ENCODE measurements at regions not wholly inside any gene's neighbourhood (a gene's known extent, or its start where the extent isn't known, plus 50 kb on each side); places are given as distances from the start of the nearest gene placed in this dataset.

- TF ChIP-seq, protein P1, sequence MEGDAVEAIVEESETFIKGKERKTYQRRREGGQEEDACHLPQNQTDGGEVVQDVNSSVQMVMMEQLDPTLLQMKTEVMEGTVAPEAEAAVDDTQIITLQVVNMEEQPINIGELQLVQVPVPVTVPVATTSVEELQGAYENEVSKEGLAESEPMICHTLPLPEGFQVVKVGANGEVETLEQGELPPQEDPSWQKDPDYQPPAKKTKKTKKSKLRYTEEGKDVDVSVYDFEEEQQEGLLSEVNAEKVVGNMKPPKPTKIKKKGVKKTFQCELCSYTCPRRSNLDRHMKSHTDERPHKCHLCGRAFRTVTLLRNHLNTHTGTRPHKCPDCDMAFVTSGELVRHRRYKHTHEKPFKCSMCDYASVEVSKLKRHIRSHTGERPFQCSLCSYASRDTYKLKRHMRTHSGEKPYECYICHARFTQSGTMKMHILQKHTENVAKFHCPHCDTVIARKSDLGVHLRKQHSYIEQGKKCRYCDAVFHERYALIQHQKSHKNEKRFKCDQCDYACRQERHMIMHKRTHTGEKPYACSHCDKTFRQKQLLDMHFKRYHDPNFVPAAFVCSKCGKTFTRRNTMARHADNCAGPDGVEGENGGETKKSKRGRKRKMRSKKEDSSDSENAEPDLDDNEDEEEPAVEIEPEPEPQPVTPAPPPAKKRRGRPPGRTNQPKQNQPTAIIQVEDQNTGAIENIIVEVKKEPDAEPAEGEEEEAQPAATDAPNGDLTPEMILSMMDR (IDR thresholded peaks at IDR 0.05): no peak
- TF ChIP-seq POLR2A (IDR thresholded peaks at IDR 0.05): no peak
Observed at GRCh38 chr5:6868171-6868570, 154.9 kb downstream of the TENT4A start.
